ENCODE measurements at regions not wholly inside any gene's neighbourhood (a gene's known extent, or its start where the extent isn't known, plus 50 kb on each side); places are given as distances from the start of the nearest gene placed in this dataset.

GRCh38 chr12:130281153-130281799, 56.4 kb upstream of the PIWIL1 start:
- H2AFZ ChIP-seq (ENCODE audit: low read length), result no peak overlapping the region
- no peaks in the 10 kb centered on the region for H3F3A ChIP-seq (ENCODE audit: insufficient read depth, low read length)
- H3K36me3 ChIP-seq (replicated peaks; ENCODE audit: insufficient read depth, low read length), result no peaks in the 10 kb centered on the region
- H3K9ac ChIP-seq (ENCODE audit: low read length), result no peak overlapping the region
- no peaks in the 10 kb centered on the region for H3K9me2 ChIP-seq (replicated peaks; ENCODE audit: insufficient read depth, low read length)
- no peaks in the 10 kb centered on the region for H3K27me3 ChIP-seq (replicated peaks; ENCODE audit: insufficient read depth, low read length)
- H3K4me3 ChIP-seq (ENCODE audit: low read length), result no peak overlapping the region
- no peaks in the 10 kb centered on the region for H3K79me2 ChIP-seq (ENCODE audit: low read length)
- no peak overlapping the region for H3K4me2 ChIP-seq (ENCODE audit: low read depth, low read length)
- no peaks in the 10 kb centered on the region for H3K9me3 ChIP-seq (replicated peaks; ENCODE audit: insufficient read depth, low read length)
- no peaks in the 10 kb centered on the region for H3K4me1 ChIP-seq (ENCODE audit: low read length)
- DNase-seq, result no peak
- no peak overlapping the region for H3K27ac ChIP-seq (ENCODE audit: low read length)
- H4K20me1 ChIP-seq (ENCODE audit: insufficient read depth, low read length), result no peaks in the 10 kb centered on the region
- no peak for TF ChIP-seq EZH2phosphoT487 (IDR thresholded peaks at IDR 0.05; ENCODE audit: low read length)
- peak; percentile 41 for TF ChIP-seq CTCF (IDR thresholded peaks at IDR 0.05; ENCODE audit: low read length)
- no peak for TF ChIP-seq EZH2 (optimal IDR thresholded peaks at IDR 0.05; ENCODE audit: low read depth, low read length)

GRCh38 chr12:130286041-130286440, 51.6 kb upstream of the PIWIL1 start:
- no peaks in the 10 kb centered on the region for H3K4me1 ChIP-seq (ENCODE audit: low read length)
- no peaks in the 10 kb centered on the region for H3K9me2 ChIP-seq (replicated peaks; ENCODE audit: insufficient read depth, low read length)
- H2AFZ ChIP-seq (ENCODE audit: low read length), result no peak overlapping the region
- H3K9me3 ChIP-seq (replicated peaks; ENCODE audit: insufficient read depth, low read length), result no peaks in the 10 kb centered on the region
- no peak overlapping the region for H3K27ac ChIP-seq (ENCODE audit: low read length)
- H3K4me3 ChIP-seq (ENCODE audit: low read length), result no peak overlapping the region
- no peak overlapping the region for H3K4me2 ChIP-seq (ENCODE audit: low read depth, low read length)
- TF ChIP-seq EZH2 (optimal IDR thresholded peaks at IDR 0.05; ENCODE audit: low read depth, low read length) (no peak), EZH2phosphoT487 (IDR thresholded peaks at IDR 0.05; ENCODE audit: low read length) (no peak), CTCF (IDR thresholded peaks at IDR 0.05; ENCODE audit: low read length) (no peak)
- no peaks in the 10 kb centered on the region for H3F3A ChIP-seq (ENCODE audit: insufficient read depth, low read length)
- no peaks in the 10 kb centered on the region for H3K27me3 ChIP-seq (replicated peaks; ENCODE audit: insufficient read depth, low read length)
- H4K20me1 ChIP-seq (ENCODE audit: insufficient read depth, low read length), result no peaks in the 10 kb centered on the region
- H3K9ac ChIP-seq (ENCODE audit: low read length), result no peak overlapping the region
- DNase-seq, result no peak
- no peaks in the 10 kb centered on the region for H3K36me3 ChIP-seq (replicated peaks; ENCODE audit: insufficient read depth, low read length)
- H3K79me2 ChIP-seq (ENCODE audit: low read length), result no peaks in the 10 kb centered on the region

DNA sequence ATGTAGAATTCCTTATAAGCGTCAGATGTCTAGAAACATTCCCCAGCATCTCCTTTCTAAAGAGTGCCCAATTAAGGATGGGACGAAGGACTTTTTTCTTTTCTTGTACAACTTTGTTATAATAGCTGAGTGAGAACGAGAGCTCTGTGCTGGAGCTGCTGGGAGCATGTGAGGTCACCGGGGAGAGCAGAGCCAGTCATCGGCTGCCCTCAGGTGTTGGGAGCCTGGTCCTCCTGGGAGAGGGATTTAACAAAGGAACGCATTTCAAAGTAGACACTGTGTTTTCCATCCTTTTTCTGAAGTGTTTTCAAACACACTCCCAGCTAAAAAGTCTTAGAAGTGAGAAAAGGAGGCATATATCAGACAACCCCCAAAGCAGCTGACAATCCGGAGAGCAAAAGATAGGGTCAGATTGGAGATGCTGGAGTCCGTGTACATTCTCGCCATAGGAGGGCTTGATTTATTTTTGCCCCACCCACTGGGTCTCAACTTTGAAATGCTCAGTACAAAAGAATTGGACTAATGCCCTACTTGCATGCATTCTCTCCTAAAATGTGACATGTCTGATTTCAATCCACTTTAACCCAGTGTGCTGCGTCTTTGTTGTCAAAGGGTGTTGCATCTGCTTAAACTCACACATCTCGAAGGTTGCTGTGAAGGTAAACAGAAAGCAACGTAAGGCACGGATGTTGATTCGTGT, 50.8 kb upstream of the PIWIL1 start:
- no peaks in the 10 kb centered on the region for H3K36me3 ChIP-seq (replicated peaks; ENCODE audit: insufficient read depth, low read length)
- H3K4me3 ChIP-seq (ENCODE audit: low read length), result no peak overlapping the region
- DNase-seq, result no peak
- no peaks in the 10 kb centered on the region for H3K9me2 ChIP-seq (replicated peaks; ENCODE audit: insufficient read depth, low read length)
- no peaks in the 10 kb centered on the region for H3K79me2 ChIP-seq (ENCODE audit: low read length)
- H4K20me1 ChIP-seq (ENCODE audit: insufficient read depth, low read length), result no peaks in the 10 kb centered on the region
- H3K27me3 ChIP-seq (replicated peaks; ENCODE audit: insufficient read depth, low read length), result no peaks in the 10 kb centered on the region
- no peak overlapping the region for H2AFZ ChIP-seq (ENCODE audit: low read length)
- H3F3A ChIP-seq (ENCODE audit: insufficient read depth, low read length), result no peaks in the 10 kb centered on the region
- no peak overlapping the region for H3K27ac ChIP-seq (ENCODE audit: low read length)
- H3K9me3 ChIP-seq (replicated peaks; ENCODE audit: insufficient read depth, low read length), result no peaks in the 10 kb centered on the region
- no peak for TF ChIP-seq EZH2phosphoT487 (IDR thresholded peaks at IDR 0.05; ENCODE audit: low read length)
- no peak for TF ChIP-seq CTCF (IDR thresholded peaks at IDR 0.05; ENCODE audit: low read length)
- no peak for TF ChIP-seq EZH2 (optimal IDR thresholded peaks at IDR 0.05; ENCODE audit: low read depth, low read length)
- H3K9ac ChIP-seq (ENCODE audit: low read length), result no peak overlapping the region
- no peak overlapping the region for H3K4me2 ChIP-seq (ENCODE audit: low read depth, low read length)
- no peaks in the 10 kb centered on the region for H3K4me1 ChIP-seq (ENCODE audit: low read length)

Measured in MM.1S (cell line).